T47D (cell line): ENCODE measurements at regions not wholly inside any gene's neighbourhood (a gene's known extent, or its start where the extent isn't known, plus 50 kb on each side); places are given as distances from the start of the nearest gene placed in this dataset.

ENCODE experiments used
- DNase-seq, 2 experiments: peaks; one replicate each; pipeline versions ENCODE4 v3.0.0 to v3.0.0-alpha.2; 2011 to 2012; ENCODE audit warnings: low read depth in 1 of 2, low spot score in 1 of 2
- JUND ChIP-seq: IDR thresholded peaks from 2 replicates; pipeline ENCODE4 v1.6.1; 2012; ENCODE audit warnings: low read depth
- in situ Hi-C: cut with HindIII; loops from 2 replicates; pipeline ENCODE4 v1.10.0; 2016; ENCODE audit warnings: low sequenced_read_pairs, low pct_unique_long_range_greater_than_20kb

DNA sequence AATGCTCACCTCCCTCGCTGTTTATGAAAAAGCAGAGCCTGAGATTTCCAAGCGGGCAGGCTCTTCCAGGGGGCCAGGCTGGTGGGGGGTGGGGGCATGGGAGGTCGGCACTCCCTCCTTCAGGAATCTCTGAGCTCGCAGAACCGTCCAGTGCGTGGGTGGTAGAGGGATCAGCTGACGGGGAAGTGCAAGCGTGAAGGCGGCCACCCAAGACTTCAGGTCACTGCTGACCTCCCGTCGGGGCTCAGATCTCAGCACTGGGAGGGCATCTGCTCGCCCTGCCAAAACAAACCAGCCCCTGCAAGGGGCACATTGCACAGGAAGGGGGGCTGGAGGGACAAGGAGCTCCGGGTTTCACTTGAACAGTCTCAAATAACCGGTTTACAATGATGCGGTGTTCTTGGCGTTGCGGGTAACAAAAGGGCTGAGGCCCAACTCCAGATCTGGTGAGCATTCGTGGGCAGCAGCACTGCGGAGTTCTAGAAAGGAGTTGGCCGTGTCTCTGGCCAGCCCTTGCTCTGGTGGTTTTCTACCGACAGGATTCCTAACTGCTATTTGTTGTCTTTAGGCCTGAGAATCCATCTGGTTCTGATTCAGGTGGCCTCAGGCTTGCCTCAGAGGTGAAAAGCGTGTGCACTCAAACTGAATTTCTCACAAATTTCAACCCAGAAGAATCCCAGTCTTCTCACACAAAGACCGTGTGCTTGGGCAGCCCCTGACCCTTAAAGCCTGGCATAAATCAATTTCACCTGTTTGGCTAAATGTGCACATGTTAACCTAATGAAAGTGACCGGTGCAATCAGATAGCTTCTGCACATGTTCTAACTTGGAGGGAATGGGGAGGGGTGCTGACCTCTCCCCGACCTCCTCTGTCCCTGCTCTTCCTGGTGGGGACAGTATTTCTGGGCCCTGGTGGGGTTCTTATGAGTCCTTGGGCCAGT, 191.6 kb downstream of the MYLK4 start:
- TF ChIP-seq JUND, result no peak
- in situ Hi-C loops, result no loop called here
- no peak for DNase-seq

DNA sequence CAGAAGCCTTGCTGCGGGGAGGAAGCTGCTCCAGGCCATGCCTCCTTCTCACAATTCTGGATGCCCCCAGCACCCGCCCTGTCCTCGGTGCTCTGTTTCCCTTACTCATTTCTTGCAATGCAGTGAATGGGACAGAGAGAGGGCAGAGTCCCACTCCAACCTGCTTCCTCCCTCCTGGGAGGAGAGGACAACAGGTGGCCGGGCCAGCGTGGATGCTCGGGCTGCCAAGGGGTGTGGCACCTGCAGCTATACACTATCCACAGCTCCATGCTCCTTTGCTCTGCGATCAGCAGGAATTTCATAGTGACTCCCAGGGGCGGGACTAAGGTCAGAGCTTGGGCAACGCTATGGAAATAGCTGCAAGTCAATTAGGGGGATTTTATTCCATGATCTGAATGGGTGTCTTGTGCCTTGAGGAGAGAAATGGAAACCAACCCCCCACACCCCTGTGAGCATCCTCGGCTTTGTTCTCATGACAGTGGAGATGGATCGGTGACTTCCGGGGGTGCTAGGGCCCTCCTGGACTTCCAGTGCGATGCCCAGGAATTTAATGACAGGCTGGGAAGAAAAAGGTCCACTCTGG, 192.5 kb downstream of the MYLK4 start:
- no peak for DNase-seq
- in situ Hi-C loops, result no loop called here
- TF ChIP-seq JUND, result no peak

DNA sequence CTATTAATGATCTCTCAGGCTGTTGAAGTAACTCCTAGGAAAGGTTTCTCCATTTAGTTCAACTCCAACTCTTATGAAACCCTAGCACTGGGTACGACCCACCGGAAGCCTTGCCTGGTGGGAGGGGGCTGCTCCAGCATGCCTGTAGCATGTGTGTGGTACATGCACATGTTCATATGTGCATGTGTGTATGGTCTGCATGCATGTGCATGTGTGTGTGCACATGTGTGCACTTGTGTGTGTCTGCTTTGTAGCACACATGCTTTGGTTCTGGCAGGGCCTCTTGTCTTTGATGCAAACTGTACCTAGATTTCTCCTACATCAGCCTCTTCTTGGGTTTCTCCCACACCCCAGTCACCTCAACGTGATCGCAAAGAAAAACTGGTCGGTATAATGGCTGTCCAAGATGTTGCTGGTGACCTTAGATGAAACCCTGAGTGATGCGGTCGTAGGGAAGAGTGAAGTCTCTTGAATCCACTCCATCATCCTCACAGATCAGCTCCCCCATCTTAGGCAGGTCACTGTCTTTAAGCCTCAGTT, 193.5 kb downstream of the MYLK4 start:
- DNase-seq, result no peak
- no peak for TF ChIP-seq JUND
- in situ Hi-C loops, result no loop called here

DNA sequence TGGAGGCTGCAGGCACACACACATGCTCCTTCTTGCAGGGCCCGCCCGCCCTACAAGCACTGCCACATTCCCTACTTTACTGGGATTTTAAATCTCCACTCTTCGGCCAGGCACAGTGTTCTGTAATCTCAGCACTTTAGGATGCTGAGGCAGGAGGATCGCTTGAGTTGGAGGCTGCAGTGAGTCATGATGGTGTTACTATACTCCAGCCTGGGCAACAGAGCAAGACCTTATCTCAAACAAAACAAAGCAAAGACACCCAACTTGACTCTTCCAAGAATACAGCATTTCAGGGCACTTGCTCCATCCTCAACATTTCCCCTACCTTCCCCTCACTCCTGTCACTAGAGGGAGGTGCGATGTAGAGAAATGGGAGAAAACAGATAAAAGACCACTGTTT, 194.0 kb downstream of the MYLK4 start:
- no peak for TF ChIP-seq JUND
- no peak for DNase-seq
- in situ Hi-C loops, result no loop called here

DNA sequence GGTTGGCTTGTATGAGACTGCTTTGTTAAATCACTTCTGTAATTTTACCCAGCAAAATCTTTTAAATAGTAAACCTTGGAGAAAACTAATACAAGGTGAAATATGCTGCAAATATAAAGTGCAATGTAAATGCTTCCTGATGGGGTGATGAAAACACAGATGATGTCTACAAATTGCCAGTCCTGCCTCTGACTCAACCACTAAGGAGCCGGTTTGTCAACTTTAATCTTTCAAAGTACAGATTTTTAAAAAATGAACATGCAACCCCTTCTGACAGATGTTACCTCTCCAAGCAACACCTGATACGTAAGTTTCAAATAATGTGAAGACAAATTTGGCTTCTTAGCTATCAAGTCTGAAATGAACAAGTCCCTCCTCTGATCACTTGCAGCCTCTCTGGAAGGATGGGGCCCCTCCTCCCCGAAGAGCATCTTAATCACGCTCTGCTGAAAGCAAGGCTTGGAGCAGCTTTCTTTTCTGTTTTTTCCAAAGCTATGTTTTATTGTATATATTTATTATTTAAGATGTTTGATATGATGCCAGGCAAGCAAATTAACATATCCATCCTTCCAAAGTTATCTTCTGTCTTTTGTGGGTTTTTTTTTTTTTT, 196.0 kb downstream of the MYLK4 start:
- no peak for TF ChIP-seq JUND
- in situ Hi-C loops, result no loop called here
- no peak for DNase-seq

DNA sequence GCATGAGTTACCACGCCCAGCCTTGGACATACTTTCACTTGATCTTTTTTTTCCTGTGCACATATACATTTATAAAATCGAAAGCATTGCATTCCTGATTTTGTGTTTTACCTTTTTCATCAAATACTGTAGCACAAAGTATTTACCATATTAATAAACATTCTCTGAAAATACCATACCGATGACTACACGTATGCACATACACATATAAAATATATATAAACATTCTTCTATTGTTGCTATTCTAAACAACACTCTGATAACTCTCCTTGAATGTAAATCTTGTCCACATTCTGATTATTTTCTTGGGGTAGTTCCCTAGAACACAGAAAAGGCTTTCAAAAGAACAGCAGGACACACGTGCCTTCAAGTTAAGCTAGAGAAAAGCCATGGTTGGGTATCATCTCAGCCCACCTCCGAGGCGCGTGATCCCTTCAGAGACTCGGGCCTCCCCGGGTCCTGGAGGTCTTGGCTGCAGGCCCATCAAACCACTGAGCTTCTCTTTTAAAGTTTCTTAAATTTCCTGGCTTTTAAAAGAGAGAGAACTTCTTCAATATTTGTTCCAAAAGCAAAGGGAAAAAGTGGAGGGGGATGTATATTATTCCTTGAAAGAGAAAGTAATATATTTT, 198.1 kb downstream of the MYLK4 start:
- in situ Hi-C loops, result no loop called here
- no peak for DNase-seq
- TF ChIP-seq JUND, result no peak

DNA sequence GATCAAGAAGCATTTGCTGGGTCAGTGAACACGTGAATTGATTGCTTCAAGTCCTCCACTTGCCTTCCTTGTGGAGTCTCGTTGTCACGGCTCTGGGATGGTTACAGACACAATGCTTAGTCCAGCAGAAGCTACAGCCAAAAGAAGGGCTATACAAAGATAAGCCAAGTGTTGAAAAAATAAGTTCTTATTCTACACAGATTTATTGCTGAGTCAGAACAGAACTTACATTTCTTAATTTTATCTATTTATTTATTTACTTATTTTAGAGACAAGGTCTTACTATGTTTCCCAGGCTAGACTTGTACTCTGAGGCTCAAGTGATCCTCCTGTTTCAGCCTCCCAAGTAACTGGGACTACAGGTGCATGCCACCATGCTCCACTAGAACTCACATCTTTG, 199.0 kb downstream of the MYLK4 start:
- in situ Hi-C loops, result no loop called here
- DNase-seq, result no peak
- TF ChIP-seq JUND, result no peak

DNA sequence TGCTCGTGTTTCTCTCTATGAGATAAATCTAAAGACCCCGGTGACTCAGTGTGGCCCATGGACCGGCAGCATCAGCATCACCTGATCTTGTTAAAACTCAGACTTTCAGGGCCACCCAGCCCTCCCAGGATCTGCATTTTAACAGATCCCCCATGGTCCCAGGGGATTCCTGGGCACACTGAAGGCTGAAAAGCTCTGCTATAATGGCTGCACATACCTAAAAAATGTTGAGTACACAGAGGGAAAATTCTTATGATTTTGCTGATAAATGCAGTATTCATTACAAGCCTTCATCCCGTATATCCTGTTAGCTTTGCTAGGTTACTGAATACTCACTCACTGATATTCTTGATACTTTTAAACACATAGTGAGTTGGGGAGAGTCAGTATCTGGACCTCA, 200.5 kb downstream of the MYLK4 start:
- in situ Hi-C loops, result no loop called here
- DNase-seq, result no peak
- no peak for TF ChIP-seq JUND

DNA sequence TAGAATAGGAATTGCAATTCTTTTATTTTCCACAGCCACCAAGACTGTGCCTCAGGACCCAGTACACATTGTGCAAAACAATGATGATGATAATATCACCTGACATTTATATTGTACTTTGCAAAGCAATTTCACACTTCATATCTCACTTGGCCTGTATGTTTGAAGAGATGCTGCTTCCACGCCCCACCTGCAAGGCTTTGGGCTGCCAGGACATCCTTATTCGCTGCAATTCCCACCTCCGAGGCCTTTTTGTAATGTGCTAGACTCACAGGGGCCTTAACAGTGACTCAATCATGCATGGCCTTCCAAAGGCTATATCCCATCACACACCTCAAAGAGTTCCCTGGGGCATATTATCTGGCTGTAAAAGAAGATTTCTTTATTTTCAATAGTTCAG, 200.9 kb downstream of the MYLK4 start:
- in situ Hi-C loops, result no loop called here
- no peak for DNase-seq
- no peak for TF ChIP-seq JUND

DNA sequence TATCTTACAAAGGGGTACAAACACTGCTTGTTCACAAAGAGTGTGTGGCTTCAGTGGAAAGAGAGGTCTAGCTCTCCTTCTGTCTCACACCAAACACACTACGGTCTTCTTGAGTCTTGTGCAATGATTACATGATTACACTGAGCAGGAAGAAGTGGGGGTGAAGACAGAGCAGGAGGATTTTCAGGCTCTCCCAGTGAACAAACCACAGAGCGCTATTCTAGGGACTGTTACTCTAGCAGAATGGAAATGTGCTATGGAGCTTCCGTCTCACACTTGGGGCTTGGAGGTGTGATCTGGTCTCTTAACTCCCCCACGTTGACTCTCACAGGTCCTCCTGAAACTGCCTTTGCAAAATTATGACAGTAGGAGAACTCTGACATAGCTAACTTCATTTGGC, 203.4 kb downstream of the MYLK4 start:
- TF ChIP-seq JUND, result no peak
- in situ Hi-C loops, result no loop called here
- no peak for DNase-seq

DNA sequence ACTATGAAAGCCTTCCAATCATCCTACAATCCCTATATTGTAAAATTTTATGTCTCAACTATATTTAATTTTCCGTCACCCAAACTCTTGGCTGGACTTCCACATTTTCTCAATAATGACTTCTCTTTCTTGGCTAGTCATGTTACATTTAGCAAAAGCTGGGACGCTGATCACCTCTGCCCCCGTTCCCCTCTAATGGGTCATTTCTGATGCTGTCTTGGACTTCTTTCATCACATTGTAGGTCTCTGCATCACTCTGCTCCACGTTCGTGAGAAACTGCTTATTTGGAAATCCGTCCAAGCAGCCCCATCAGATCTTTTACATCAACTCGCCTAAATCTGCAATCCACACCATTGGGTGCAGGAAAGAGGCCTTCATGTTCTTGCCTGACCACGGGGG, 203.8 kb downstream of the MYLK4 start:
- in situ Hi-C loops, result no loop called here

DNA sequence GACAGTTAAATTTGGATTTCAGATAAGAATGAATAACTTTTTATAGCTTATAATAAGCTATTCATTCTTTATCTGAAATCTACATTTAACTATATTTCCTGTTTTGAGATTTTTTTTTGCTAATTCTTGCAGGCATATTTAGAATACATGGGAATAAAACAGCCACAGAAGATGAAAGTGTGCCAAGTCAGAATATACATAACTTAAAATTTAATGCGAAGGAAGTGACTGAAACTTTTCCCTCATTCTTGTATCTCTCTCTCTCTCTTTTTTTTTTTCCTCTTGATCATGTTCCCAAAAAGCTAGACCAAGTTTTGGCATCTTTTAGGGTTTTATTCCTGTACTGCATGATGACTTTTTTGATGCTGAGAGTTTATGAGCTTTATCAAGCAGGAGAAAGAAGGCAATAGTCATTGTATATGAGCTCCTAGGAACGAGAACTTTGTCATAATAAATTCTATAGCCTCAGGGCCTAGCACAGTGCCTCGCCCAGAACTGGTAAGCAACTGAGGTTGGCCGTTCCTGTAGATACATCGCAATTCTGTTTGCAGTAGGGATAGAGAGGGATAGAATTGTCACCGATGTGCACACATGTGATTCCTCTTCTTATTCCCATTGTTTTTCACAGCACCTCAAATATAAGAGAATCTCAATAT, 205.2 kb downstream of the MYLK4 start:
- no peak for DNase-seq
- in situ Hi-C loops, result no loop called here

More for the DNA sequence above, 203.8 kb downstream of the MYLK4 start:
- no peak for TF ChIP-seq JUND
- DNase-seq, result no peak

More for the DNA sequence above, 205.2 kb downstream of the MYLK4 start:
- no peak for TF ChIP-seq JUND
